Osteocyte (in vitro differentiated cells): ENCODE measurements at regions not wholly inside any gene's neighbourhood (a gene's known extent, or its start where the extent isn't known, plus 50 kb on each side); places are given as distances from the start of the nearest gene placed in this dataset.
"Not testable (repeated sequence)": the region's sequence is repeated elsewhere in the genome, so short reads cannot be mapped to it uniquely, and the experiment has no call there.

ENCODE experiments used
- DNase-seq: peaks from one replicate; pipeline ENCODE4 v3.0.0; 2021; ENCODE audit warnings: mixed read lengths; ENCODE audit not compliant: unreplicated experiment; ENCODE audit errors: extremely low spot score
- H3K27ac Mint-ChIP-seq: one replicate; pipeline ENCODE4 v1.8.0; 2021; ENCODE audit warnings: mild to moderate bottlenecking, mixed read lengths; ENCODE audit not compliant: unreplicated experiment
- H3K27me3 Mint-ChIP-seq: one replicate; pipeline ENCODE4 v1.8.0; 2021; ENCODE audit warnings: mixed read lengths; ENCODE audit not compliant: unreplicated experiment
- H3K36me3 Mint-ChIP-seq: one replicate; pipeline ENCODE4 v1.8.0; 2021; ENCODE audit warnings: mixed read lengths; ENCODE audit not compliant: unreplicated experiment
- H3K4me1 Mint-ChIP-seq: one replicate; pipeline ENCODE4 v1.8.0; 2021; ENCODE audit warnings: mixed read lengths; ENCODE audit not compliant: unreplicated experiment
- H3K4me3 Mint-ChIP-seq: one replicate; pipeline ENCODE4 v1.8.0; 2021; ENCODE audit warnings: mild to moderate bottlenecking, moderate library complexity, mixed read lengths; ENCODE audit not compliant: unreplicated experiment
- H3K9me3 Mint-ChIP-seq: one replicate; pipeline ENCODE4 v1.8.0; 2021; ENCODE audit warnings: mixed read lengths; ENCODE audit not compliant: unreplicated experiment
- TF ChIP-seq, protein P1 (sequence below): fragments of 200-600 bp; sonication (generic); IDR thresholded peaks from 2 replicates; pipeline ENCODE4 v1.5.0; 2021; ENCODE audit warnings: antibody characterized with exemption, mild to moderate bottlenecking, moderate library complexity

DNA sequence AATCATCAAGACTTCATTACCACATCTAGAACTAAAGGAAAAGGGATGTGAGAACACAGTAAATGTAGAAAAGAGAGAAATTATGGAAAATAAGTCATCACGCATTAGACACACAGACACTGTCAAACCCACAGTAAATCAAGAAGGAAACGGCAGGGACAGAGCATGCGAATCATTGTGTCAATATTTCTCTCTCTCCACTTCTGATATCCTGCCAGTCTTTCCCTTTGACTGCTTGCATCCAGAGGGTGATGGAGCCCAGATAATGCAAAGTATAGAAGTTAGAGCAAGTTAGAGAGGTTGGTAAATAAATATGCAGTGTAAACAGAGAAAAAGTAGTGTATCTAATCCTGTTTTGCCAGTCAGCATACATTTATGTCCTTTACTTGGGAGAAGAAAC lies 706.8 kb upstream of the ANO3 start:
- Mint-ChIP-seq H3K27ac (no peak overlapping the region), H3K9me3 (peaks cover 3% of the 10 kb centered on the region), H3K36me3 (no peaks in the 10 kb centered on the region), H3K27me3 (no peaks in the 10 kb centered on the region), H3K4me3 (no peak overlapping the region), H3K4me1 (no peaks in the 10 kb centered on the region)
- DNase-seq = no peak
- TF ChIP-seq, protein P1, sequence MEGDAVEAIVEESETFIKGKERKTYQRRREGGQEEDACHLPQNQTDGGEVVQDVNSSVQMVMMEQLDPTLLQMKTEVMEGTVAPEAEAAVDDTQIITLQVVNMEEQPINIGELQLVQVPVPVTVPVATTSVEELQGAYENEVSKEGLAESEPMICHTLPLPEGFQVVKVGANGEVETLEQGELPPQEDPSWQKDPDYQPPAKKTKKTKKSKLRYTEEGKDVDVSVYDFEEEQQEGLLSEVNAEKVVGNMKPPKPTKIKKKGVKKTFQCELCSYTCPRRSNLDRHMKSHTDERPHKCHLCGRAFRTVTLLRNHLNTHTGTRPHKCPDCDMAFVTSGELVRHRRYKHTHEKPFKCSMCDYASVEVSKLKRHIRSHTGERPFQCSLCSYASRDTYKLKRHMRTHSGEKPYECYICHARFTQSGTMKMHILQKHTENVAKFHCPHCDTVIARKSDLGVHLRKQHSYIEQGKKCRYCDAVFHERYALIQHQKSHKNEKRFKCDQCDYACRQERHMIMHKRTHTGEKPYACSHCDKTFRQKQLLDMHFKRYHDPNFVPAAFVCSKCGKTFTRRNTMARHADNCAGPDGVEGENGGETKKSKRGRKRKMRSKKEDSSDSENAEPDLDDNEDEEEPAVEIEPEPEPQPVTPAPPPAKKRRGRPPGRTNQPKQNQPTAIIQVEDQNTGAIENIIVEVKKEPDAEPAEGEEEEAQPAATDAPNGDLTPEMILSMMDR = no peak

DNA sequence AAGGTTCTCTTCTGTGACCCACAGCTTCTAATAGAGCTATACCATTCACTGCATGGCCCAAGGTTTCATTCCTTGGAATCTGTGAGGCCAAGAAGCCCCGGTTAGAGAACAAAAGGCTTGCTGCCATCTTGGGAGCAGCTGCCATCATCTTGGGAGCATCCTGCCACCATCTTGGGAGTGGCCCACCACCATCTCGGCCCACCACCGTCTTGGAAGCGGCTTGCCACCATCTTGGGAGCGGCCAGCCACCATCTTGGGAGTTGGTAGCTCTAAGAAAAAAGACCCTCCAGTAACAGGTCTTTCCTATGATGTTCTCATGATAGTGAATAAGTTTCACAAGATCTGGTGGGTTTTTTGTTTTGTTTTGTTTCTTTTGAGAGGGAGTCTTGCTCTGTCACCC lies 703.9 kb upstream of the ANO3 start:
- H3K36me3 Mint-ChIP-seq = no peaks in the 10 kb centered on the region
- H3K27me3 Mint-ChIP-seq = no peaks in the 10 kb centered on the region
- H3K27ac Mint-ChIP-seq = no peak overlapping the region
- H3K4me1 Mint-ChIP-seq = no peaks in the 10 kb centered on the region
- DNase-seq = no peak
- H3K4me3 Mint-ChIP-seq = no peak overlapping the region
- TF ChIP-seq, protein P1 = no peak
- peaks cover 3% of the 10 kb centered on the region for H3K9me3 Mint-ChIP-seq

DNA sequence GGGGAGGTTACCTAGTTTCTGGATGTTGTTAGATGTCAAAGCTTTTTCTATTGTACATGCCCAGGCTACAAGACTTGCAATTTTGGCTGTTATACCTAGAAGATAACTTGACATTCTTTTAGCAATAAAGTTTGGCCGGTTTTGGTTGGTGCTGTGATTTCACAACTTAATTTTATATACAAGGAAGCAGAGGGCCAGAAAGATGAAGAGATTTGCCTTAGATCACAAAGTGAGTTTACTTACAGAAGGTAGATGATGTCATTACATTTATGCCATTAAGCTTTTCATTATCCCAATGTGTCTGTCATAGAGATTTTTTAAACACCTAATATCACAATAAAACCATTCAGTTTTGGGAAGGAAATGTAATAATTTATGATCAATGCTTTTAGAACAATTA lies 698.7 kb upstream of the ANO3 start:
- Mint-ChIP-seq H3K4me3 (no peak overlapping the region), H3K27me3 (no peaks in the 10 kb centered on the region), H3K36me3 (no peaks in the 10 kb centered on the region), H3K27ac (no peak overlapping the region), H3K9me3 (no peaks in the 10 kb centered on the region), H3K4me1 (no peaks in the 10 kb centered on the region)
- no peak for DNase-seq
- TF ChIP-seq, protein P1 = no peak

DNA sequence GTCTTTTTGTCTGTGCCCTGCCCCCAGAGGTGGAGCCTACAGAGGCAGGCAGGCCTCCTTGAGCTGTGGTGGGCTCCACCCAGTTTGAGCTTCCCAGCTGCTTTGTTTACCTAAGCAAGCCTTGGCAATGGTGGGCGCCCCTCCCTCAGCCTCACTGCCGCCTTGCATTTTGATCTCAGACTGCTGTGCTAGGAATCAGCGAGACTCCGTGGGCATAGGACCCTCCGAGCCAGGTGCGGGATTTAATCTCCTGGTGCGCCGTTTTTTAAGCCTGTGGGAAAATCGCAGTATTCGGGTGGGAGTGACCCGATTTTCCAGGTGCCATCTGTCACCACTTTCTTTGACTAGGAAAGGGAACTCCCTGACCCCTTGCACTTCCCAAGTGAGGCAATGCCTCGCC lies 682.7 kb upstream of the ANO3 start:
- H3K27me3 Mint-ChIP-seq, H3K4me1 Mint-ChIP-seq, H3K36me3 Mint-ChIP-seq, H3K4me3 Mint-ChIP-seq, H3K27ac Mint-ChIP-seq, DNase-seq: not testable (repeated sequence)
- peaks cover 12% of the 10 kb centered on the region for H3K9me3 Mint-ChIP-seq

DNA sequence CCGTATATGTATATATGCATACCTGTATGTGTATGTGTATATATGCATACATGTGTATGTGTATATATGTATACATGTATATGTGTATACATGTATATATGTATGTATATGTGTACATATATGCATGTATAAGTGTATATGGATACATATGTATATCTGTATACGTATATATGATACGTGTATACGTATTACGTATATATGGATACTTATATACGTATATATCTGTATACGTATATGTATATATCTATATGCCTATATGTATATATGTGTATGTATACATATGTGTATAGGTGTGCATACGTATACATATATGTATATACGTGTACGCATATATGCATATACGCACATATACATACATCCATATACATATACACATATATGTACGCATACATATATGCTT lies 681.6 kb upstream of the ANO3 start:
- Mint-ChIP-seq H3K4me1 (no peaks in the 10 kb centered on the region), H3K27ac (no peak overlapping the region), H3K27me3 (no peaks in the 10 kb centered on the region), H3K36me3 (no peaks in the 10 kb centered on the region), H3K4me3 (no peak overlapping the region), H3K9me3 (peaks cover 9% of the 10 kb centered on the region)
- TF ChIP-seq, protein P1 = no peak
- no peak for DNase-seq

DNA sequence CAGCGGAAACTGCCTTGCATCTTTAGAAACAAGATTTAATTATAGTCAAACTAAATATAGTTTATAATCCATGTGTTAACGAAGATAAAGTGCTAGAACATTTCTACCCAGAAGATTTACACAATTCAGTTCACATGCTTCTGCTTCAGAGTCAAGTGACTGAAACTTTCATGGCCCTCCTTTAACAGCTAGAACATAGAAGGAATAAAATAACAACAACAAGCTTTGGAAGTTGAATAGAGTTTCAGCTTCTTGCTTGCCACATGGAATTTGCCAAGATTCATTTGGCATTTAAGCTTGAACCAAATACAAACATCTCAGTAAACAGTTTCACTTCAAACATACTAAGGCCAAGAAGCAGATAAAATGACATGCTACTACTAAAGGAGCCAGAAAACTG lies 676.3 kb upstream of the ANO3 start:
- Mint-ChIP-seq H3K36me3 (no peaks in the 10 kb centered on the region), H3K27me3 (no peaks in the 10 kb centered on the region), H3K4me1 (no peaks in the 10 kb centered on the region), H3K27ac (no peak overlapping the region), H3K4me3 (no peak overlapping the region), H3K9me3 (no peaks in the 10 kb centered on the region)
- TF ChIP-seq, protein P1 = no peak
- no peak for DNase-seq
